ENCODE measurements at regions not wholly inside any gene's neighbourhood (a gene's known extent, or its start where the extent isn't known, plus 50 kb on each side); places are given as distances from the start of the nearest gene placed in this dataset.

- Histone ChIP-seq H3K4me3 (ENCODE audit: low read length) (no peak overlapping the region), H3K36me3 (ENCODE audit: control insufficient read depth, insufficient read depth, low read length) (no peaks in the 10 kb centered on the region), H3K27me3 (ENCODE audit: control insufficient read depth, insufficient read depth, low read length) (no peaks in the 10 kb centered on the region), H3K9me3 (ENCODE audit: control insufficient read depth, low read length) (no peaks in the 10 kb centered on the region), H3K9ac (ENCODE audit: low read length) (no peak overlapping the region), H3K4me1 (ENCODE audit: control insufficient read depth, insufficient read depth, low read length) (no peaks in the 10 kb centered on the region)
Measured at GRCh38 chr13:26887594-26887993, 127.0 kb upstream of the GPR12 start.

GRCh38 chr13:26883613-26884257 lies 123.1 kb upstream of the GPR12 start:
- H3K27me3 ChIP-seq (ENCODE audit: control insufficient read depth, insufficient read depth, low read length), result no peaks in the 10 kb centered on the region

GRCh38 chr13:26882731-26883130 lies 122.1 kb upstream of the GPR12 start:
- no peaks in the 10 kb centered on the region for H3K9me3 ChIP-seq (ENCODE audit: control insufficient read depth, low read length)
- H3K36me3 ChIP-seq (ENCODE audit: control insufficient read depth, insufficient read depth, low read length), result no peaks in the 10 kb centered on the region
- H3K9ac ChIP-seq (ENCODE audit: low read length), result no peak overlapping the region
- H3K27me3 ChIP-seq (ENCODE audit: control insufficient read depth, insufficient read depth, low read length), result no peaks in the 10 kb centered on the region
- no peak overlapping the region for H3K4me3 ChIP-seq (ENCODE audit: low read length)
- H3K4me1 ChIP-seq (ENCODE audit: control insufficient read depth, insufficient read depth, low read length), result no peaks in the 10 kb centered on the region

More at GRCh38 chr13:26883613-26884257, 123.1 kb upstream of the GPR12 start:
- Histone ChIP-seq H3K9me3 (ENCODE audit: control insufficient read depth, low read length) (no peaks in the 10 kb centered on the region), H3K4me1 (ENCODE audit: control insufficient read depth, insufficient read depth, low read length) (no peaks in the 10 kb centered on the region), H3K4me3 (ENCODE audit: low read length) (no peak overlapping the region), H3K9ac (ENCODE audit: low read length) (no peak overlapping the region), H3K36me3 (ENCODE audit: control insufficient read depth, insufficient read depth, low read length) (no peaks in the 10 kb centered on the region)

DNA sequence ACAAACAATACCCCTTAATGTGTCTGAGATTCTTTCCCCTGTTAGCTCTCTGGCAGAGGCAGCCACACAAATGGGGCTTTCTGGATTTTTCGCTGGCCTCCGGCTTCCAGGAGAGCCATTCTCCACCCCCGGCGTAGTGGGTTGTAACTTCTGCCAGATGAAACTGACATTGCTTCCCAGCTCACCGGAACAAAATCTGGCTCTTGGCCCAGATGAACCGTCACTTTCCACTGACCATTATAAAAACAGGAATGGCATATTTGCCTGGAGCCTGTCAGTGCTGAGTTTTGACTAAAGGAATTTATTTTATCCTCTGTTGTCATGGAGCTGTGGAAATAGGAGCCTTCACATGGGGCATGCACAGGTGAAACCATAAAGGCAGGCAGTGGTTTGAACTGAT lies 120.6 kb upstream of the GPR12 start:
- no peaks in the 10 kb centered on the region for H3K27me3 ChIP-seq (ENCODE audit: control insufficient read depth, insufficient read depth, low read length)
- H3K9me3 ChIP-seq (ENCODE audit: control insufficient read depth, low read length), result no peaks in the 10 kb centered on the region
- H3K36me3 ChIP-seq (ENCODE audit: control insufficient read depth, insufficient read depth, low read length), result no peaks in the 10 kb centered on the region
- no peaks in the 10 kb centered on the region for H3K4me1 ChIP-seq (ENCODE audit: control insufficient read depth, insufficient read depth, low read length)
- no peak overlapping the region for H3K9ac ChIP-seq (ENCODE audit: low read length)
- H3K4me3 ChIP-seq (ENCODE audit: low read length), result no peak overlapping the region

DNA sequence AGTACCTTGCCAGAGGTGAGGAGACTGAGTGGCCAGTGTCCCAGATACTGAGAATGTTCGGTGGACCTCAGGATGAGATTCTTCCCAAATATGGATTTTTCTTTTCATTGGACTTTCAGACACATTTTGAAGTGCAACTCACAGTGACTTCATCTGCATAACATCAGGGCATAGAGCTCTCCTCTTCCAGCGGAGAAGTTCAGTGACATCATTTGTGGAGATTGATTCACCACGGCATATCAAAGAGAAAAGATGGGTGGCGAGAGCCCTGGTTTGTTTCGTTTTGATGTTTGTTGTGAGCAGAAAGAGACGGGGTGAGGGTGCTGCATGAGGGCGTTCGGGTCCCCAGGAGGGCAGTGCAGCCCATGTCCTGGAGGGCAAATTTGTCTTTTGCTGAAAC lies 120.1 kb upstream of the GPR12 start:
- no peaks in the 10 kb centered on the region for H3K36me3 ChIP-seq (ENCODE audit: control insufficient read depth, insufficient read depth, low read length)
- no peaks in the 10 kb centered on the region for H3K27me3 ChIP-seq (ENCODE audit: control insufficient read depth, insufficient read depth, low read length)
- no peak overlapping the region for H3K9ac ChIP-seq (ENCODE audit: low read length)
- H3K9me3 ChIP-seq (ENCODE audit: control insufficient read depth, low read length), result no peaks in the 10 kb centered on the region
- H3K4me1 ChIP-seq (ENCODE audit: control insufficient read depth, insufficient read depth, low read length), result no peaks in the 10 kb centered on the region
- H3K4me3 ChIP-seq (ENCODE audit: low read length), result no peak overlapping the region

- H3K9ac ChIP-seq (ENCODE audit: low read length), result no peak overlapping the region
- no peaks in the 10 kb centered on the region for H3K9me3 ChIP-seq (ENCODE audit: control insufficient read depth, low read length)
- no peaks in the 10 kb centered on the region for H3K36me3 ChIP-seq (ENCODE audit: control insufficient read depth, insufficient read depth, low read length)
- no peaks in the 10 kb centered on the region for H3K27me3 ChIP-seq (ENCODE audit: control insufficient read depth, insufficient read depth, low read length)
- no peaks in the 10 kb centered on the region for H3K4me1 ChIP-seq (ENCODE audit: control insufficient read depth, insufficient read depth, low read length)
- no peak overlapping the region for H3K4me3 ChIP-seq (ENCODE audit: low read length)
Measured at GRCh38 chr13:26878438-26878837, 117.9 kb upstream of the GPR12 start.

DNA sequence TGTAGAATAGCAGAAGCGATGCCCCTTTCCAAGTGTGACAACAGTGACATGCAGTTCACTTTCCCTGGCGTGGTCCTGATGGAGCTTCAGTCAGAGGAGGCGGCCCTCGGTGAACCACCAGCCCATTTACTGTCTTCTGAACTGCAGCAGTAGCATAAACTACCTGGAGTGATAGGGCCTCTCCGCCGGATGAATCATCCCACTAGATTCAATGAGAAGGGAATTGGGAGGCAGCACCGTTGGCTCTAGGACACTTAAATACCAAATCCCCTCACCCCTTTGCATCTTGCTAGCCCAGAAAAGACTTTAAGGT lies 112.8 kb upstream of the GPR12 start:
- no peak overlapping the region for H3K9ac ChIP-seq (ENCODE audit: low read length)
- no peaks in the 10 kb centered on the region for H3K4me1 ChIP-seq (ENCODE audit: control insufficient read depth, insufficient read depth, low read length)
- H3K36me3 ChIP-seq (ENCODE audit: control insufficient read depth, insufficient read depth, low read length), result no peaks in the 10 kb centered on the region
- no peaks in the 10 kb centered on the region for H3K27me3 ChIP-seq (ENCODE audit: control insufficient read depth, insufficient read depth, low read length)
- no peak overlapping the region for H3K4me3 ChIP-seq (ENCODE audit: low read length)
- H3K9me3 ChIP-seq (ENCODE audit: control insufficient read depth, low read length), result no peaks in the 10 kb centered on the region

- H3K4me3 ChIP-seq (ENCODE audit: low read length), result no peak overlapping the region
- no peaks in the 10 kb centered on the region for H3K4me1 ChIP-seq (ENCODE audit: control insufficient read depth, insufficient read depth, low read length)
- no peaks in the 10 kb centered on the region for H3K27me3 ChIP-seq (ENCODE audit: control insufficient read depth, insufficient read depth, low read length)
- no peaks in the 10 kb centered on the region for H3K9me3 ChIP-seq (ENCODE audit: control insufficient read depth, low read length)
- no peaks in the 10 kb centered on the region for H3K36me3 ChIP-seq (ENCODE audit: control insufficient read depth, insufficient read depth, low read length)
- H3K9ac ChIP-seq (ENCODE audit: low read length), result no peak overlapping the region
Measured at GRCh38 chr13:26872525-26873385, 112.2 kb upstream of the GPR12 start.

- Histone ChIP-seq H3K9ac (ENCODE audit: low read length) (no peak overlapping the region), H3K27me3 (ENCODE audit: control insufficient read depth, insufficient read depth, low read length) (no peaks in the 10 kb centered on the region), H3K9me3 (ENCODE audit: control insufficient read depth, low read length) (no peaks in the 10 kb centered on the region), H3K36me3 (ENCODE audit: control insufficient read depth, insufficient read depth, low read length) (no peaks in the 10 kb centered on the region), H3K4me3 (ENCODE audit: low read length) (no peak overlapping the region), H3K4me1 (ENCODE audit: control insufficient read depth, insufficient read depth, low read length) (no peaks in the 10 kb centered on the region)
Measured at GRCh38 chr13:26867451-26868091, 107.0 kb upstream of the GPR12 start.

DNA sequence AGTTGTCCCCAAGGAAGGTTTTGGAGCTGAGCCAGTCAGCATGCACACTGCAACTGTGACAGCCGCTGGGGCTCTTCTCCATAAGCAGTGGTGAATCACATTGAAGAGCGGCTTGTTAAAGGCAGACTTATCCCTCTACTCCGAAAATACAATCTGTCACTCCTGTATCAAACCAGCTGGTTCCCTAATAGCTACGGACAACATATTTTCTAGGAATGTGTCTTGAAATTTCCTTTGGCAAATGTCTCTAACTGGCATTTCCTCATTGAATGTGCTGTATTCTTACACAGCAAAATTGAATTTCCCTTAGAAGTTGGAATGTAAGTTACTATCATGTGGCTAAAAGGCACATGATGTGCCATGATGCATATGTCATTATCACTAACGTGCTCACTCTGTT lies 104.0 kb upstream of the GPR12 start:
- H3K27me3 ChIP-seq (ENCODE audit: control insufficient read depth, insufficient read depth, low read length), result no peaks in the 10 kb centered on the region
- H3K36me3 ChIP-seq (ENCODE audit: control insufficient read depth, insufficient read depth, low read length), result no peaks in the 10 kb centered on the region
- H3K9me3 ChIP-seq (ENCODE audit: control insufficient read depth, low read length), result no peaks in the 10 kb centered on the region
- H3K4me1 ChIP-seq (ENCODE audit: control insufficient read depth, insufficient read depth, low read length), result no peaks in the 10 kb centered on the region
- no peak overlapping the region for H3K9ac ChIP-seq (ENCODE audit: low read length)
- H3K4me3 ChIP-seq (ENCODE audit: low read length), result no peak overlapping the region

GRCh38 chr13:26861941-26862340 lies 101.4 kb upstream of the GPR12 start:
- Histone ChIP-seq H3K4me3 (ENCODE audit: low read length) (no peak overlapping the region), H3K9ac (ENCODE audit: low read length) (no peak overlapping the region), H3K9me3 (ENCODE audit: control insufficient read depth, low read length) (no peaks in the 10 kb centered on the region), H3K4me1 (ENCODE audit: control insufficient read depth, insufficient read depth, low read length) (no peaks in the 10 kb centered on the region), H3K36me3 (ENCODE audit: control insufficient read depth, insufficient read depth, low read length) (no peaks in the 10 kb centered on the region), H3K27me3 (ENCODE audit: control insufficient read depth, insufficient read depth, low read length) (no peaks in the 10 kb centered on the region)

DNA sequence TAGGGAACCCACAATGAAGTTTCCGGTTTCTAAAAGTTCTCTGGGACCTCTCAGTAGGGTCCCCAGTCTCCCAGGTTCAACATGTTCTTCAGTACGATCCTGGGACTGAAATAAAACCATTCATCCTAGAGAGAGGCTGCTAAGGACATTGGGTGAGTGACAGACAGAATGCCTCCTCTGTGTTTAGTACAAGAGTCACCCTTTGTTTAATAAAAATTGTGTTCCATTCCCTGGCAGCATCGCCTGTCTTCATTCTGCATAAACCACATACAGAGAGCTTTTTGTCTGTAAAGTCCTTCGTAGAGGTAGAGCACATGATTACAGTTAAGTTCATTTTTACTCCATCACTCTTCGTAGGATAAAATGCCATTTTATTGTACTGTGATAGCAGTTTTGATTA lies 95.3 kb upstream of the GPR12 start:
- Histone ChIP-seq H3K9ac (ENCODE audit: low read length) (no peak overlapping the region), H3K4me3 (ENCODE audit: low read length) (no peak overlapping the region), H3K4me1 (ENCODE audit: control insufficient read depth, insufficient read depth, low read length) (no peaks in the 10 kb centered on the region), H3K36me3 (ENCODE audit: control insufficient read depth, insufficient read depth, low read length) (no peaks in the 10 kb centered on the region), H3K9me3 (ENCODE audit: control insufficient read depth, low read length) (no peaks in the 10 kb centered on the region), H3K27me3 (ENCODE audit: control insufficient read depth, insufficient read depth, low read length) (no peaks in the 10 kb centered on the region)
